RKO (cell line): ENCODE measurements at regions not wholly inside any gene's neighbourhood (a gene's known extent, or its start where the extent isn't known, plus 50 kb on each side); places are given as distances from the start of the nearest gene placed in this dataset.
"Not testable (repeated sequence)": the region's sequence is repeated elsewhere in the genome, so short reads cannot be mapped to it uniquely, and the experiment has no call there.

ENCODE experiments used
- DNase-seq: peaks from one replicate; pipeline ENCODE4 v3.0.0-alpha.2; 2016; ENCODE audit warnings: low spot score

GRCh38 chr22:47921906-47922305 lies 1159.5 kb downstream of the TBC1D22A start:
- DNase-seq = no peak

- no peak for DNase-seq
Observed at GRCh38 chr22:47920380-47920959, 1158.0 kb downstream of the TBC1D22A start.

GRCh38 chr22:47919893-47920292 lies 1157.4 kb downstream of the TBC1D22A start:
- no peak for DNase-seq

- DNase-seq = no peak
Observed at GRCh38 chr22:47919001-47919441, 1156.6 kb downstream of the TBC1D22A start.

GRCh38 chr22:47918276-47918921 lies 1155.9 kb downstream of the TBC1D22A start:
- DNase-seq = no peak

DNA sequence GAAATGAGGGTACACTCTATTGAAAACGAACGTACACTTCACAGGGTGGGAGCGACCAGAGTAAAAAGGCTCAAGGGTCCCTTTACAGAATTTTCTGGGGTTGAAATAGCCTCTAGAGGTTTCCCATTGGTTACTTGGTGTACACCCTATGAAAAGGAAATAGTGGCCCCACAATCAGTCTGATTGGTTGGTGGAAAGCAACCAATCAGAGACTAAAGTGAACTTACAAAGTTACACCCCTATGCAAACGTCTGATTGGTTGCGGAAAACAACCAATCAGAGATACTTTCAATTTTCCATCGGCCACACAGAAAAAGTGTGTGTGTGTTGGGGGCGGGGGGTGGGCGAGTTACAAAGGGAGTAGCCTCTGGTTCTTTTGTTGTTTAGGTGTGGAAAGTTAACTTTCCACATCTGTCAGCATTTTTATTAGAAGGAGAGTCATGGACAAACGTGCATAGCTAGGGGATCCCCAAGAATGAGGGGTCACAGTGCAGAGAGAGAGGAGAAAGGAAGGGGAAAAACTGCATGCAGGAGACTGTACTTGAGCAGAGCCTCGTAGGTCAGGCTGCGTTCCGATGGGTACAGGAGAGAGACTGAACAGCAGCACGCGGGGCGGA lies 1152.1 kb downstream of the TBC1D22A start:
- DNase-seq = no peak

DNA sequence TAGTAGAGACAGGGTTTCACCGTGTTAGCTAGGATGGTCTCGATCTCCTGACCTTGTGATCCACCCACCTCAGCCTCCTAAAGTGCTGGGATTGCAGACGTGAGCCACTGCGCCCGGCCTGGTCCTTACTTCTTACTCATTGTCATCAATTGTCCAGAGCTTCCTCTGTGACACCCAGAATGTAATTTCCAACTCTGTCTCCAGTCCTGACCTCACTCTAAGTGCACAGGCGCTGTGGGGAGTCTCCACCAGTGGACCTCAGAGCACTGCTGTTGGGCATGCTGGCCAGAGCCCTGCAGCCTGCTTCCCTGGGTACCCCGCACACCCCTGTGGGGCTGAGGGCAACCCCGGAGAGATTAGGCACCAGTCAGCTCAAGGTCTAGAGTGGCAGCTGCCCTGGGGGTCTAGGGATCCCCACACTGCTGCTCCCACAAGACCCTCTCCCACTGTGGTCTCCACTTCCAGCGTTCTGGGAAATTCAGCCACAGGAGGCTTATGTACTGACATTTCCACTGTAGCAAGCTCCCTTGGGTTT lies 1140.3 kb downstream of the TBC1D22A start:
- no peak for DNase-seq

- DNase-seq = no peak
Observed at GRCh38 chr22:47901911-47902310, 1139.5 kb downstream of the TBC1D22A start.

DNA sequence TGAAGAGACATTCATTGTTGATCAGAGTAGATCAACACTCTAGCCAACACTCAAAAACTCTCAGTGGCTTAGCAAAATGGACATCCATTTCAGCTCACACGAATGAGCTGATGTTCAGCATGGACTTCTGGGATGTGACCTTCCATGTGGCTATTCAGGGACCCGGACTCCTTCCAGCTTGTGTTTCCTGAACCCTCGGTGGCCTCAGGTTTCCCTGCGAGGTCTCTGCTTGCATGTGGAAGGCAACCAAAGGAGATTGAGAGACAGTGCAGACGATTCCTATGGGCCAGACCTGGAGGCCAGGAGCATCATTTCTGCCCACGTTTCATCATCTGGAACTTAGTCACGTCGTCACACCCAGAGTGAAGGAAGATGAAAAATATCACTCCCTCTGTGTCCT lies 1137.4 kb downstream of the TBC1D22A start:
- DNase-seq = no peak

DNA sequence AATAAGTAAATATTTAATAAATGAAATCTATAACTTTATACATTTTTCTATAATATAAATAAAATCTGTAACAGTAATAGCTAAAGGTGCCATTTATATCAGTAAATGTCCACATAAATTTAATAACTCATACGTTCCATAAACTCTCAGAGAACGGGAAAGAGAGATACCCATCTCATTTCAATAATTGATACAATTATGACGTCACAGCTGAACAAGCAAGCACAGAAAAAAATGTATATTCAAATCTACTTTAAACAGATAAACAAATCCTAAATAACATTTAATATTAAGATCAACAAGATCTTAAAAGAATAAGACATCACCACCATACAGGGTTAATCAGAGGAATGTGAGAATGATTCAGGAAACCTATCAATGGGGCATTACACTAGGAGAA lies 1136.5 kb downstream of the TBC1D22A start:
- DNase-seq = no peak

GRCh38 chr22:47891609-47892008 lies 1129.2 kb downstream of the TBC1D22A start:
- no peak for DNase-seq

DNA sequence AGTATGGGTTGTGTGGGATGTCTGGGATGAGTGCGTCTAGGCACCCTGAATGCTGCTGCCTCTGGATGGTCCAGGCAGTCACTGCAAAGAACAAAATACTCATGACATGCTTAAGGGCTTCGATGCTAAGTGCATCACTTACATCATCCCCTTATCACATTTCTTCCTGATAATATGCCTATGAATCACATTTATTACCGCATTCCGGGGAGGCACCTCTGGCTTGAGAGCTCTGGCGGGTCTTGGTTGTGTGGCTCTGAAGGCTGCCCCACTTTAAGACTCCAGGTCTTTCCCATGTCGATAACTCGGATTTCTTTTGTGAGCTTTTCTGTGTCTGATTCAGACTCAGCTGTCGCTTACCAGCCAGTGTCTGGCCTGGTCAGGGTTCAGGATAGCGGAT lies 1126.4 kb downstream of the TBC1D22A start:
- DNase-seq = no peak

- no peak for DNase-seq
Observed at GRCh38 chr22:47884775-47885174, 1122.3 kb downstream of the TBC1D22A start.

DNA sequence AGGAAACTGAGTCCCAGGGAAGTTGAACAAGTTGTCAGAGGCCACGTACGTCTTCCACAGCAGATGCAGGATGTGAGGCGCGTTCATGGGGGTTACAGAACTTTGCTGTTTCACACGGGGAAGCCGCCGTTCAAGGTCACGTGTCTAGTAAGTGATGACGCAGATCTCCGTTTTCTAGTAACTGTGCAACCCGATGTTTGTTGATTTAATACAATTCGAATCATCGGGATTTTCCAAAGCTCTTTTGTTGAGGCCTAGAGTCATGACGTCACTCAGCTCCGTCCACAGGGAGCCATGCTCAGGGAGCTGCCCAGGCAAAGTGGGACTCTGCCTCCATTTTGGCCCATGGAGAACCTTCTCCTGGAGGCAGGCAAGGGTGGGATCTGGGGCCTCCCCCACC lies 1121.8 kb downstream of the TBC1D22A start:
- DNase-seq = no peak

DNA sequence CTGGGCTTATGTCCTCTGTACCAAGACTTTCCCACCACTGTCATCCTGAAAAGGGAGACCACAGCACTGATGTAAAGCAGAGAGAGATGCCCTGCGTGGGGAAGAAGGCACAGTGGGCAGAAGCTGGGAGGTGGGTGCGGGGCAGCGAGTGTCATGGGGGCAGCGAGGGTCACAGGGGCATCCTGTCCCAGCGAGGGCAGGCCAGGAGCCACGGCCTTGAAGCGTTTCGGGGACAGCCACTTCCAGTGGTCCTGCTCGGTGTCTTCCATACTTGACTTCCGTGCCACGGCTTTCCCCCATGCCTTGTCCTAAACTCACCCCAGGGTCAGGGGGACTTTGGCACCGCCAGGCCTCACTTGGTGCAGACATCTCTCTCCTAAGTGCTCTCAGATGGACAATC lies 1121.3 kb downstream of the TBC1D22A start:
- no peak for DNase-seq

DNA sequence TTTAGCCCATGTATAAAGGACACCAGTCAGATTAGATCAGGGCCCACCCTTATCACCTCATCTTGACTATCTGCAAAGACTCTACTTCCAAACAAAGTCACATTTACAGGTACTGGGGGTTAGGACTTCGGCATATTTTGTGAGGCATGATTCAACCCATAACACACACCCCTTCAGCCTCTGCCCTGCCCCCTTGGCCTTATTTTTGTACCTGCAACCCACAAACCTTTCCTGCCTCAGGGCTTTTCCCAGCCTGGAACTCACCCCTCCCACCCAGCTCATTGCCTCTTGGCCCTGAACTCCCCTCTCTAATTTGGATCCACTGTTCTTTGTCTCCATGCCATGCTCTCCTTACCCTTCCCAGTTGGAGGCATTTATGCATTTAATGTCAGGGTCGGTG lies 1116.9 kb downstream of the TBC1D22A start:
- DNase-seq = no peak

- DNase-seq = no peak
Observed at GRCh38 chr22:47878460-47878859, 1116.0 kb downstream of the TBC1D22A start.

GRCh38 chr22:47872761-47873535 lies 1110.5 kb downstream of the TBC1D22A start:
- no peak for DNase-seq

- DNase-seq = no peak
Observed at GRCh38 chr22:47865626-47866025, 1103.2 kb downstream of the TBC1D22A start.

GRCh38 chr22:47862394-47862793 lies 1099.9 kb downstream of the TBC1D22A start:
- DNase-seq = no peak

- DNase-seq = not testable (repeated sequence)
Observed at GRCh38 chr22:47860907-47861306, 1098.5 kb downstream of the TBC1D22A start.

GRCh38 chr22:47859881-47860525 lies 1097.6 kb downstream of the TBC1D22A start:
- no peak for DNase-seq
